Panc1 (cell line): ENCODE measurements at regions not wholly inside any gene's neighbourhood (a gene's known extent, or its start where the extent isn't known, plus 50 kb on each side); places are given as distances from the start of the nearest gene placed in this dataset.

Source experiments
- CTCF ChIP-seq: fragments of 450-650 bp; IDR thresholded peaks from 2 replicates; pipeline ENCODE4 v1.5.1; 2017; ENCODE audit warnings: mild to moderate bottlenecking
- POLR2AphosphoS5 ChIP-seq: IDR thresholded peaks from 2 replicates; pipeline ENCODE4 v1.6.1; 2012; ENCODE audit warnings: mild to moderate bottlenecking, low read depth, low read length, moderate library complexity
- REST ChIP-seq, 2 experiments: IDR thresholded peaks; 2 replicates each; pipeline ENCODE4 v1.6.1; 2011 to 2012; ENCODE audit warnings: low read depth in 2 of 2, control low read depth in 1 of 2, low read length in 1 of 2, mild to moderate bottlenecking in 1 of 2, moderate library complexity in 1 of 2; ENCODE audit not compliant: insufficient read depth in 1 of 2
- SIN3A ChIP-seq: IDR thresholded peaks from 2 replicates; pipeline ENCODE4 v1.6.1; 2012; ENCODE audit warnings: low read depth, mild to moderate bottlenecking, low read length, moderate library complexity, borderline replicate concordance; ENCODE audit not compliant: insufficient read depth

- TF ChIP-seq CTCF (no peak), POLR2AphosphoS5 (no peak), SIN3A (no peak), REST (IDR thresholded peaks at IDR 0.05; ENCODE audit: insufficient read depth in 1 of 2, low read depth in 2 of 2, low read length in 1 of 2) (no peak)
Measured at GRCh38 chr12:126019385-126019784, 954.1 kb downstream of the AACS start.
